Ascending aorta (tissue), 2 donors: ENCODE measurements at regions not wholly inside any gene's neighbourhood (a gene's known extent, or its start where the extent isn't known, plus 50 kb on each side); places are given as distances from the start of the nearest gene placed in this dataset.

Source experiments
- DNase-seq, 2 donors: peaks; one replicate each; pipeline ENCODE4 v3.0.0-alpha.2; 2019; ENCODE audit warnings: low spot score in 2 of 2
- H3K27ac ChIP-seq, 2 donors: fragments of 200-600 bp; sonication (generic); one replicate each; pipeline ENCODE4 v1.5.1; 2016 to 2017; ENCODE audit warnings: mild to moderate bottlenecking in 1 of 2
- H3K27me3 ChIP-seq: fragments of 200-600 bp; sonication (generic); one replicate; pipeline ENCODE4 v1.5.1; 2017
- H3K36me3 ChIP-seq, 2 donors: fragments of 200-600 bp; sonication (generic); one replicate each; pipeline ENCODE4 v1.5.1; 2016
- H3K4me1 ChIP-seq, 2 donors: fragments of 200-600 bp; sonication (generic); one replicate each; pipeline ENCODE4 v1.5.1; 2016 to 2017; ENCODE audit warnings: mild to moderate bottlenecking in 1 of 2
- H3K4me3 ChIP-seq, 2 donors: fragments of 200-600 bp; sonication (generic); one replicate each; pipeline ENCODE4 v1.5.1; 2016 to 2017; ENCODE audit warnings: mild to moderate bottlenecking in 1 of 2
- H3K9me3 ChIP-seq, 2 donors: fragments of 200-600 bp; sonication (generic); one replicate each; pipeline ENCODE4 v1.5.1; 2016
- CTCF ChIP-seq, 3 experiments: fragments of 200-600 bp in 2 of 3; fragments of 450-650 bp in 1 of 3; sonication (generic) in 2 of 3; IDR thresholded peaks; one replicate each; pipeline ENCODE4 v1.5.1; 2016 to 2019; ENCODE audit warnings: antibody characterized with exemption in 3 of 3, mild to moderate bottlenecking in 1 of 3, moderate library complexity in 1 of 3
- intact Hi-C: fragments of 100-400 bp; cut with DNase I; formaldehyde crosslinking; loops from one replicate; pipeline ENCODE4 v1.15.1; 2023

GRCh38 chr15:85963262-85963760 lies 116.4 kb upstream of the AGBL1 start:
- no peak overlapping the region for H3K27ac ChIP-seq
- no peaks in the 10 kb centered on the region for H3K9me3 ChIP-seq
- intact Hi-C loops: no loop called here
- no peaks in the 10 kb centered on the region for H3K4me1 ChIP-seq
- no peak for DNase-seq
- no peak for TF ChIP-seq CTCF (IDR thresholded peaks at IDR 0.05)
- H3K27me3 ChIP-seq: no peaks in the 10 kb centered on the region
- no peak overlapping the region for H3K4me3 ChIP-seq
- H3K36me3 ChIP-seq: no peaks in the 10 kb centered on the region

GRCh38 chr15:85964471-85964870 lies 115.2 kb upstream of the AGBL1 start:
- no peak overlapping the region for H3K27ac ChIP-seq
- DNase-seq: no peak
- H3K27me3 ChIP-seq: no peaks in the 10 kb centered on the region
- TF ChIP-seq CTCF (IDR thresholded peaks at IDR 0.05): no peak
- no peak overlapping the region for H3K4me3 ChIP-seq
- no peaks in the 10 kb centered on the region for H3K36me3 ChIP-seq
- H3K4me1 ChIP-seq: no peaks in the 10 kb centered on the region
- intact Hi-C loops: no loop called here
- no peaks in the 10 kb centered on the region for H3K9me3 ChIP-seq

- no peak for DNase-seq
- intact Hi-C loops: no loop called here
- no peak for TF ChIP-seq CTCF (IDR thresholded peaks at IDR 0.05)
Measured at GRCh38 chr15:85967553-85967952, 112.1 kb upstream of the AGBL1 start.

GRCh38 chr15:85972805-85973540 lies 106.7 kb upstream of the AGBL1 start:
- no peaks in the 10 kb centered on the region for H3K27me3 ChIP-seq
- TF ChIP-seq CTCF (IDR thresholded peaks at IDR 0.05): no peak
- H3K36me3 ChIP-seq: no peaks in the 10 kb centered on the region
- no peaks in the 10 kb centered on the region for H3K9me3 ChIP-seq
- H3K27ac ChIP-seq: no peak overlapping the region
- no peak for DNase-seq
- no peaks in the 10 kb centered on the region for H3K4me1 ChIP-seq
- intact Hi-C loops: no loop called here
- no peak overlapping the region for H3K4me3 ChIP-seq

More at GRCh38 chr15:85967553-85967952, 112.1 kb upstream of the AGBL1 start:
- Histone ChIP-seq H3K4me1 (no peaks in the 10 kb centered on the region), H3K9me3 (no peaks in the 10 kb centered on the region), H3K4me3 (no peak overlapping the region), H3K36me3 (no peaks in the 10 kb centered on the region), H3K27me3 (no peaks in the 10 kb centered on the region), H3K27ac (no peak overlapping the region)

- intact Hi-C loops: no loop called here
- no peak overlapping the region for H3K27ac ChIP-seq
- no peak for TF ChIP-seq CTCF (IDR thresholded peaks at IDR 0.05)
Measured at GRCh38 chr15:85973584-85974347, 105.9 kb upstream of the AGBL1 start.

More at GRCh38 chr15:85973584-85974347, 105.9 kb upstream of the AGBL1 start:
- no peaks in the 10 kb centered on the region for H3K4me1 ChIP-seq
- no peak for DNase-seq
- no peaks in the 10 kb centered on the region for H3K27me3 ChIP-seq
- H3K9me3 ChIP-seq: no peaks in the 10 kb centered on the region
- H3K4me3 ChIP-seq: no peak overlapping the region
- no peaks in the 10 kb centered on the region for H3K36me3 ChIP-seq
